SK-N-SH (cell line): ENCODE measurements at regions not wholly inside any gene's neighbourhood (a gene's known extent, or its start where the extent isn't known, plus 50 kb on each side); places are given as distances from the start of the nearest gene placed in this dataset.

Experiments used
- CTCF ChIA-PET: fragments of 300-600, 350-600 bp; formaldehyde crosslinking; extraction: SDS; loops from one replicate; lab custom pipeline; 2021; lab: Yijun Ruan, JAX
- POLR2A ChIA-PET: fragments of 350-600 bp; sonication (Branson Sonifier 250); formaldehyde crosslinking; extraction: SDS; loops from one replicate; lab custom pipeline; 2020; ENCODE audit warnings: antibody characterized with exemption, inconsistent platforms; lab: Yijun Ruan, JAX
- DNase-seq: peaks from one replicate; pipeline ENCODE4 v3.0.0; 2012
- H2AFZ ChIP-seq: fragments of 200-600 bp; sonication (generic); 2 replicates; pipeline ENCODE4 v1.8.1; 2016; ENCODE audit warnings: antibody characterized with exemption, mild to moderate bottlenecking, low read depth
- H3F3A ChIP-seq: fragments of 200-600 bp; sonication (generic); replicated peaks from 2 replicates; pipeline ENCODE3; 2016; ENCODE audit warnings: antibody characterized with exemption, mild to moderate bottlenecking; ENCODE audit not compliant: insufficient read depth
- H3K27ac ChIP-seq, 2 experiments: fragments of 200-500 bp in 1 of 2; fragments of 200-600 bp in 1 of 2; sonication (Bioruptor generic) in 1 of 2; sonication (generic), shearing (Covaris generic) in 1 of 2; 2 replicates each; pipeline versions ENCODE4 v1.5.1 to v1.6.1; 2014 to 2016; ENCODE audit warnings: low read depth in 2 of 2, inconsistent platforms in 1 of 2, low read length in 1 of 2, mild to moderate bottlenecking in 1 of 2, mixed read lengths in 1 of 2
- H3K27me3 ChIP-seq: fragments of 200-600 bp; sonication (generic), shearing (Covaris generic); 2 replicates; pipeline ENCODE4 v1.6.1; 2016; ENCODE audit warnings: mixed run types; ENCODE audit not compliant: insufficient read depth
- H3K36me3 ChIP-seq, 2 experiments: fragments of 200-500 bp in 1 of 2; fragments of 200-600 bp in 1 of 2; sonication (Bioruptor generic) in 1 of 2; sonication (generic) in 1 of 2; replicated peaks in 1 of 2; 2 replicates each; pipeline versions ENCODE3 to v1.5.1; 2014 to 2016; ENCODE audit warnings: low read length in 1 of 2, mild to moderate bottlenecking in 1 of 2; ENCODE audit not compliant: insufficient read depth in 2 of 2, control insufficient read depth in 1 of 2
- H3K4me1 ChIP-seq, 2 experiments: fragments of 200-500 bp in 1 of 2; fragments of 200-600 bp in 1 of 2; sonication (Bioruptor generic) in 1 of 2; sonication (generic), shearing (Covaris generic) in 1 of 2; 2 replicates each; pipeline versions ENCODE4 v1.5.1 to v1.6.1; 2014 to 2016; ENCODE audit warnings: low read depth in 1 of 2, low read length in 1 of 2, mixed run types in 1 of 2; ENCODE audit not compliant: insufficient read depth in 2 of 2, control insufficient read depth in 1 of 2
- H3K4me2 ChIP-seq: fragments of 200-600 bp; sonication (generic), shearing (Covaris generic); 2 replicates; pipeline ENCODE4 v1.6.1; 2017; ENCODE audit warnings: mixed run types
- H3K4me3 ChIP-seq, 2 experiments: fragments of 200-500 bp in 1 of 2; fragments of 200-600 bp in 1 of 2; sonication (Bioruptor generic) in 1 of 2; sonication (generic), shearing (Covaris generic) in 1 of 2; 2 replicates each; pipeline versions ENCODE4 v1.5.1 to v1.8.1; 2014 to 2016; ENCODE audit warnings: low read depth in 2 of 2, inconsistent platforms in 1 of 2, low read length in 1 of 2, mild to moderate bottlenecking in 1 of 2, mixed read lengths in 1 of 2, moderate library complexity in 1 of 2
- H3K79me2 ChIP-seq: fragments of 200-600 bp; sonication (generic); 2 replicates; pipeline ENCODE4 v1.8.1; 2017; ENCODE audit warnings: mild to moderate bottlenecking; ENCODE audit not compliant: insufficient read depth
- H3K9ac ChIP-seq: fragments of 200-600 bp; sonication (generic); 2 replicates; pipeline ENCODE4 v1.6.1; 2017; ENCODE audit warnings: mixed run types
- H3K9me2 ChIP-seq: fragments of 200-600 bp; sonication (generic); 2 replicates; pipeline ENCODE4 v1.6.1; 2017; ENCODE audit warnings: mixed run types
- H3K9me3 ChIP-seq: fragments of 200-600 bp; sonication (generic); 2 replicates; pipeline ENCODE4 v1.6.1; 2017; ENCODE audit warnings: mixed run types, mild to moderate bottlenecking, moderate library complexity
- H4K20me1 ChIP-seq: fragments of 200-600 bp; sonication (generic); 2 replicates; pipeline ENCODE4 v1.6.1; 2017; ENCODE audit warnings: mild to moderate bottlenecking, mixed run types; ENCODE audit not compliant: insufficient read depth
- CTCF ChIP-seq: fragments of 200-600 bp; sonication (generic); IDR thresholded peaks from 2 replicates; pipeline ENCODE4 v1.6.1; 2017; ENCODE audit warnings: antibody characterized with exemption, mild to moderate bottlenecking, moderate library complexity
- GABPA ChIP-seq: IDR thresholded peaks from 2 replicates; pipeline ENCODE4 v1.4.0; 2012; ENCODE audit warnings: low read depth, mild to moderate bottlenecking
- JUND ChIP-seq: IDR thresholded peaks from 2 replicates; pipeline ENCODE4 v1.4.0; 2012
- TAF1 ChIP-seq: IDR thresholded peaks from 2 replicates; pipeline ENCODE4 v1.6.1; 2012; ENCODE audit warnings: low read depth, mild to moderate bottlenecking, low read length, moderate library complexity, borderline replicate concordance
- WGBS: methylation state at CpG from one replicate; pipeline ENCODE4 v1.1.6; 2017; ENCODE audit warnings: low lambda C conversion rate; 5-methylcytosine and 5-hydroxymethylcytosine counted together
- TF ChIP-seq, protein P1 (sequence below): fragments of 150-350 bp; IDR thresholded peaks from 2 replicates; pipeline ENCODE4 v1.6.1; 2017; ENCODE audit warnings: antibody characterized with exemption, low read length, low read depth, borderline replicate concordance
- TF ChIP-seq, protein P2 (sequence below): IDR thresholded peaks from 2 replicates; pipeline ENCODE4 v1.6.1; 2012; ENCODE audit warnings: mild to moderate bottlenecking, low read depth, low read length, moderate library complexity
- TF ChIP-seq, protein P3 (sequence below): IDR thresholded peaks from 2 replicates; pipeline ENCODE4 v1.4.0; 2012; ENCODE audit warnings: low read depth
- TF ChIP-seq, protein P4 (sequence below): IDR thresholded peaks from 2 replicates; pipeline ENCODE4 v1.4.0; 2012; ENCODE audit warnings: low read depth, borderline replicate concordance

DNA sequence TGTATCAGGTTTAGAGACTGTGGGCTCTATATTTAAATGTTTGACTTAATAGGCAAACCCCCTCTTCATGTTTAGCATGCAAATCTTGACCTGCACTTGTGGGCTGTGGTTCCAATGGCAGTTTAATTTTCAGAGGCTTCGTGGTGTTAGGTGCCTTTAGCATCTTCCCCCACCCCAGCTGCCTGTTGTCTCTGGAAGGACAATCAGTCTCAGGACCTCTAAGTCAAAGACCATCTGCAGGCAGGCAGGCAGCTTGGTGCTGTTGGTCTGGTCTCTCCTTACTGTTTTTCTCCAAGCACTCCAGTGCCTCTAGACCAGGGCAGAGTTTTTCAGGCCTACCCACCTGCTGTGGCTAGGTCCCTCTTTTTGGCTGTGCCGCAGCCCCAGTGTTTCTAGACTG lies 990.4 kb downstream of the CDH11 start:
- POLR2A ChIA-PET: no interaction called here
- H3K36me3 ChIP-seq: no peaks in the 10 kb centered on the region
- TF ChIP-seq CTCF: no peak
- TF ChIP-seq, protein P1, sequence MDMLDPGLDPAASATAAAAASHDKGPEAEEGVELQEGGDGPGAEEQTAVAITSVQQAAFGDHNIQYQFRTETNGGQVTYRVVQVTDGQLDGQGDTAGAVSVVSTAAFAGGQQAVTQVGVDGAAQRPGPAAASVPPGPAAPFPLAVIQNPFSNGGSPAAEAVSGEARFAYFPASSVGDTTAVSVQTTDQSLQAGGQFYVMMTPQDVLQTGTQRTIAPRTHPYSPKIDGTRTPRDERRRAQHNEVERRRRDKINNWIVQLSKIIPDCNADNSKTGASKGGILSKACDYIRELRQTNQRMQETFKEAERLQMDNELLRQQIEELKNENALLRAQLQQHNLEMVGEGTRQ: no peak
- no peak for TF ChIP-seq TAF1
- TF ChIP-seq, protein P2, sequence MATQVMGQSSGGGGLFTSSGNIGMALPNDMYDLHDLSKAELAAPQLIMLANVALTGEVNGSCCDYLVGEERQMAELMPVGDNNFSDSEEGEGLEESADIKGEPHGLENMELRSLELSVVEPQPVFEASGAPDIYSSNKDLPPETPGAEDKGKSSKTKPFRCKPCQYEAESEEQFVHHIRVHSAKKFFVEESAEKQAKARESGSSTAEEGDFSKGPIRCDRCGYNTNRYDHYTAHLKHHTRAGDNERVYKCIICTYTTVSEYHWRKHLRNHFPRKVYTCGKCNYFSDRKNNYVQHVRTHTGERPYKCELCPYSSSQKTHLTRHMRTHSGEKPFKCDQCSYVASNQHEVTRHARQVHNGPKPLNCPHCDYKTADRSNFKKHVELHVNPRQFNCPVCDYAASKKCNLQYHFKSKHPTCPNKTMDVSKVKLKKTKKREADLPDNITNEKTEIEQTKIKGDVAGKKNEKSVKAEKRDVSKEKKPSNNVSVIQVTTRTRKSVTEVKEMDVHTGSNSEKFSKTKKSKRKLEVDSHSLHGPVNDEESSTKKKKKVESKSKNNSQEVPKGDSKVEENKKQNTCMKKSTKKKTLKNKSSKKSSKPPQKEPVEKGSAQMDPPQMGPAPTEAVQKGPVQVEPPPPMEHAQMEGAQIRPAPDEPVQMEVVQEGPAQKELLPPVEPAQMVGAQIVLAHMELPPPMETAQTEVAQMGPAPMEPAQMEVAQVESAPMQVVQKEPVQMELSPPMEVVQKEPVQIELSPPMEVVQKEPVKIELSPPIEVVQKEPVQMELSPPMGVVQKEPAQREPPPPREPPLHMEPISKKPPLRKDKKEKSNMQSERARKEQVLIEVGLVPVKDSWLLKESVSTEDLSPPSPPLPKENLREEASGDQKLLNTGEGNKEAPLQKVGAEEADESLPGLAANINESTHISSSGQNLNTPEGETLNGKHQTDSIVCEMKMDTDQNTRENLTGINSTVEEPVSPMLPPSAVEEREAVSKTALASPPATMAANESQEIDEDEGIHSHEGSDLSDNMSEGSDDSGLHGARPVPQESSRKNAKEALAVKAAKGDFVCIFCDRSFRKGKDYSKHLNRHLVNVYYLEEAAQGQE: no peak
- no peak for TF ChIP-seq GABPA
- TF ChIP-seq, protein P3, sequence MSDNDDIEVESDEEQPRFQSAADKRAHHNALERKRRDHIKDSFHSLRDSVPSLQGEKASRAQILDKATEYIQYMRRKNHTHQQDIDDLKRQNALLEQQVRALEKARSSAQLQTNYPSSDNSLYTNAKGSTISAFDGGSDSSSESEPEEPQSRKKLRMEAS: no peak
- H2AFZ ChIP-seq: no peak overlapping the region
- WGBS: 70% methylated on average over 2 of the region's 2 CpGs
- no peaks in the 10 kb centered on the region for H3K27me3 ChIP-seq
- H3K4me2 ChIP-seq: no peak overlapping the region
- no peak overlapping the region for H3K9ac ChIP-seq
- CTCF ChIA-PET: no interaction called here
- no peaks in the 10 kb centered on the region for H3K9me2 ChIP-seq
- H3K79me2 ChIP-seq: no peaks in the 10 kb centered on the region
- no peak overlapping the region for H3K27ac ChIP-seq
- no peak overlapping the region for H3K4me3 ChIP-seq
- no peaks in the 10 kb centered on the region for H3F3A ChIP-seq
- DNase-seq: no peak
- H3K4me1 ChIP-seq: peaks cover 0 to 7% of the 10 kb centered on the region in 2 experiments; a peak in 2 of 4 replicates
- no peaks in the 10 kb centered on the region for H4K20me1 ChIP-seq
- no peaks in the 10 kb centered on the region for H3K9me3 ChIP-seq

GRCh38 chr16:64130140-64130539 lies 991.7 kb downstream of the CDH11 start:
- H3K4me3 ChIP-seq: no peak overlapping the region
- no peaks in the 10 kb centered on the region for H3K9me3 ChIP-seq
- no peaks in the 10 kb centered on the region for H3K36me3 ChIP-seq
- TF ChIP-seq JUND: no peak
- TF ChIP-seq, protein P4, sequence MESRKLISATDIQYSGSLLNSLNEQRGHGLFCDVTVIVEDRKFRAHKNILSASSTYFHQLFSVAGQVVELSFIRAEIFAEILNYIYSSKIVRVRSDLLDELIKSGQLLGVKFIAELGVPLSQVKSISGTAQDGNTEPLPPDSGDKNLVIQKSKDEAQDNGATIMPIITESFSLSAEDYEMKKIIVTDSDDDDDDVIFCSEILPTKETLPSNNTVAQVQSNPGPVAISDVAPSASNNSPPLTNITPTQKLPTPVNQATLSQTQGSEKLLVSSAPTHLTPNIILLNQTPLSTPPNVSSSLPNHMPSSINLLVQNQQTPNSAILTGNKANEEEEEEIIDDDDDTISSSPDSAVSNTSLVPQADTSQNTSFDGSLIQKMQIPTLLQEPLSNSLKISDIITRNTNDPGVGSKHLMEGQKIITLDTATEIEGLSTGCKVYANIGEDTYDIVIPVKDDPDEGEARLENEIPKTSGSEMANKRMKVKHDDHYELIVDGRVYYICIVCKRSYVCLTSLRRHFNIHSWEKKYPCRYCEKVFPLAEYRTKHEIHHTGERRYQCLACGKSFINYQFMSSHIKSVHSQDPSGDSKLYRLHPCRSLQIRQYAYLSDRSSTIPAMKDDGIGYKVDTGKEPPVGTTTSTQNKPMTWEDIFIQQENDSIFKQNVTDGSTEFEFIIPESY: no peak
- no peak for TF ChIP-seq CTCF
- 70% methylated on average over 2 of the region's 2 CpGs for WGBS
- DNase-seq: no peak
- no peak overlapping the region for H3K9ac ChIP-seq
- ChIA-PET CTCF (no interaction called here), POLR2A (no interaction called here)
- H3K9me2 ChIP-seq: no peaks in the 10 kb centered on the region
- peaks cover 0 to 7% of the 10 kb centered on the region in 2 experiments; a peak in 2 of 4 replicates for H3K4me1 ChIP-seq
- no peak overlapping the region for H2AFZ ChIP-seq
- H3F3A ChIP-seq: no peaks in the 10 kb centered on the region
- H3K27ac ChIP-seq: no peak overlapping the region
- H3K27me3 ChIP-seq: no peaks in the 10 kb centered on the region
- H3K4me2 ChIP-seq: no peak overlapping the region
- H4K20me1 ChIP-seq: no peaks in the 10 kb centered on the region
- H3K79me2 ChIP-seq: no peaks in the 10 kb centered on the region
